H9 (cell line): ENCODE measurements at regions not wholly inside any gene's neighbourhood (a gene's known extent, or its start where the extent isn't known, plus 50 kb on each side); places are given as distances from the start of the nearest gene placed in this dataset.

Source experiments
- DNase-seq: peaks from one replicate; pipeline ENCODE4 v3.0.0-alpha.2; 2017
- H2AFZ ChIP-seq: one replicate; pipeline ENCODE4 v1.6.1; 2013; ENCODE audit warnings: mild to moderate bottlenecking, low read length, control low read depth, moderate library complexity
- H2AK5ac ChIP-seq: 2 replicates; pipeline ENCODE4 v1.6.1; 2013; ENCODE audit warnings: low read length, control low read depth, mixed read lengths; ENCODE audit not compliant: insufficient read length
- H2BK120ac ChIP-seq: one replicate; pipeline ENCODE4 v1.6.1; 2013; ENCODE audit warnings: low read depth, mild to moderate bottlenecking, low read length, control low read depth, inconsistent platforms; ENCODE audit not compliant: poor library complexity, severe bottlenecking
- H2BK12ac ChIP-seq: 2 replicates; pipeline ENCODE4 v1.6.1; 2013; ENCODE audit warnings: low read length, control low read depth, mixed read lengths, low read depth; ENCODE audit not compliant: insufficient read length
- H2BK15ac ChIP-seq: 2 replicates; pipeline ENCODE4 v1.6.1; 2013; ENCODE audit warnings: low read depth, low read length, control low read depth
- H2BK20ac ChIP-seq: one replicate; pipeline ENCODE4 v1.6.1; 2013; ENCODE audit warnings: low read depth, mild to moderate bottlenecking, low read length, control low read depth, inconsistent platforms; ENCODE audit not compliant: poor library complexity, severe bottlenecking
- H2BK5ac ChIP-seq: 2 replicates; pipeline ENCODE4 v1.6.1; 2013; ENCODE audit warnings: low read length, control low read depth, mixed read lengths; ENCODE audit not compliant: insufficient read length
- H3K14ac ChIP-seq: 2 replicates; pipeline ENCODE4 v1.6.1; 2013; ENCODE audit warnings: low read length, control low read depth; ENCODE audit not compliant: insufficient read depth
- H3K18ac ChIP-seq: 2 replicates; pipeline ENCODE4 v1.6.1; 2013; ENCODE audit warnings: low read depth, mild to moderate bottlenecking, mixed read lengths, low read length, control low read depth; ENCODE audit not compliant: insufficient read length
- H3K23ac ChIP-seq: 2 replicates; pipeline ENCODE4 v1.6.1; 2013; ENCODE audit warnings: low read length, control low read depth, mixed read lengths, low read depth; ENCODE audit not compliant: insufficient read length
- H3K23me2 ChIP-seq: 2 replicates; pipeline ENCODE4 v1.6.1; 2013; ENCODE audit warnings: low read depth, mild to moderate bottlenecking, mixed read lengths, low read length, control low read depth; ENCODE audit not compliant: insufficient read length, poor library complexity, severe bottlenecking
- H3K27ac ChIP-seq: 2 replicates; pipeline ENCODE4 v1.5.1; 2013; ENCODE audit warnings: low read length, control low read depth, mixed read lengths, low read depth; ENCODE audit not compliant: insufficient read length
- H3K27me3 ChIP-seq: 2 replicates; pipeline ENCODE4 v1.6.1; 2013; ENCODE audit warnings: low read length, control low read depth, inconsistent platforms; ENCODE audit not compliant: insufficient read depth
- H3K4ac ChIP-seq: 2 replicates; pipeline ENCODE4 v1.6.1; 2013; ENCODE audit warnings: low read depth, mild to moderate bottlenecking, control low read depth, inconsistent platforms, low read length, moderate library complexity
- H3K4me1 ChIP-seq: 2 replicates; pipeline ENCODE4 v1.6.1; 2013; ENCODE audit warnings: low read length, control low read depth, inconsistent platforms; ENCODE audit not compliant: insufficient read depth
- H3K4me2 ChIP-seq: 2 replicates; pipeline ENCODE4 v1.6.1; 2013; ENCODE audit warnings: low read length, control low read depth, mixed read lengths; ENCODE audit not compliant: insufficient read length, insufficient read depth
- H3K56ac ChIP-seq: 2 replicates; pipeline ENCODE4 v1.6.1; 2013; ENCODE audit warnings: low read depth, mild to moderate bottlenecking, mixed read lengths, low read length, control low read depth; ENCODE audit not compliant: insufficient read length
- H3K79me1 ChIP-seq: 2 replicates; pipeline ENCODE4 v1.6.1; 2013; ENCODE audit warnings: low read depth, mild to moderate bottlenecking, moderate library complexity, low read length, control low read depth, inconsistent platforms; ENCODE audit not compliant: insufficient read depth, poor library complexity, severe bottlenecking
- H3K79me2 ChIP-seq: 2 replicates; pipeline ENCODE4 v1.6.1; 2013; ENCODE audit warnings: low read length, control low read depth, inconsistent platforms; ENCODE audit not compliant: insufficient read depth
- H3K9ac ChIP-seq: 2 replicates; pipeline ENCODE4 v1.6.1; 2013; ENCODE audit warnings: low read length, control low read depth, mixed read lengths; ENCODE audit not compliant: insufficient read length; ENCODE audit errors: extremely low read depth
- H3K9me3 ChIP-seq: one replicate; pipeline ENCODE4 v1.6.1; 2013; ENCODE audit warnings: low read depth, low read length, inconsistent platforms; ENCODE audit not compliant: control insufficient read depth
- H3T11ph ChIP-seq: one replicate; pipeline ENCODE4 v1.6.1; 2013; ENCODE audit warnings: mild to moderate bottlenecking, low read length, control low read depth, inconsistent platforms
- H4K20me1 ChIP-seq: one replicate; pipeline ENCODE4 v1.6.1; 2013; ENCODE audit not compliant: control insufficient read depth, insufficient read length, insufficient read depth
- H4K5ac ChIP-seq: 2 replicates; pipeline ENCODE4 v1.6.1; 2013; ENCODE audit warnings: low read depth, mild to moderate bottlenecking, mixed read lengths, low read length, control low read depth; ENCODE audit not compliant: insufficient read length
- H4K8ac ChIP-seq: replicated peaks from 2 replicates; pipeline ENCODE4 v1.6.1; 2013; ENCODE audit warnings: low read length, control low read depth, mixed read lengths, low read depth; ENCODE audit not compliant: insufficient read length
- H4K91ac ChIP-seq: 2 replicates; pipeline ENCODE4 v1.6.1; 2013; ENCODE audit warnings: low read depth, mild to moderate bottlenecking, moderate library complexity, mixed read lengths, low read length, control low read depth; ENCODE audit not compliant: insufficient read length
- H3K27ac Mint-ChIP-seq, 3 experiments: 2 replicates in 2 of 3; 3 replicates in 1 of 3; pipeline ENCODE4 v1.8.0; 2020 to 2021; ENCODE audit warnings: mixed read lengths in 3 of 3, mild to moderate bottlenecking in 1 of 3, moderate library complexity in 1 of 3
- H3K27me3 Mint-ChIP-seq: 2 replicates; pipeline ENCODE4 v1.8.0; 2021; ENCODE audit warnings: low read depth, mild to moderate bottlenecking, moderate library complexity, mixed read lengths
- H3K36me3 Mint-ChIP-seq, 3 experiments: 2 replicates in 2 of 3; 3 replicates in 1 of 3; pipeline ENCODE4 v1.8.0; 2020 to 2021; ENCODE audit warnings: low read depth in 3 of 3, mixed read lengths in 3 of 3; ENCODE audit not compliant: insufficient read depth in 1 of 3
- H3K4me1 Mint-ChIP-seq, 2 experiments: 2 replicates each; pipeline ENCODE4 v1.8.0; 2020; ENCODE audit warnings: mixed read lengths in 2 of 2
- H3K4me3 Mint-ChIP-seq, 2 experiments: 2 replicates in 1 of 2; 3 replicates in 1 of 2; pipeline ENCODE4 v1.8.0; 2020 to 2021; ENCODE audit warnings: mild to moderate bottlenecking in 2 of 2, mixed read lengths in 2 of 2, moderate library complexity in 1 of 2
- H3K9me3 Mint-ChIP-seq, 2 experiments: 2 replicates in 1 of 2; 3 replicates in 1 of 2; pipeline ENCODE4 v1.8.0; 2020; ENCODE audit warnings: mild to moderate bottlenecking in 2 of 2, mixed read lengths in 2 of 2, moderate library complexity in 1 of 2
- CTCF ChIP-seq: fragments of 200-600 bp; sonication (generic); conservative IDR thresholded peaks from 3 replicates; pipeline ENCODE4 v1.8.0; 2021; ENCODE audit warnings: antibody characterized with exemption, mild to moderate bottlenecking
- WGBS: extraction: QIAGEN DNeasy Blood & Tissue Kit; methylation state at CpG from one replicate; pipeline ENCODE4 v1.1.7; 2013; ENCODE audit warnings: missing lambda C conversion rate, low lambda C conversion rate, mixed read lengths; ENCODE audit not compliant: insufficient read length; ENCODE audit errors: extremely low coverage; 5-methylcytosine and 5-hydroxymethylcytosine counted together

- Histone ChIP-seq H4K20me1 (no peaks in the 10 kb centered on the region), H3K4me1 (no peaks in the 10 kb centered on the region), H3K79me2 (no peaks in the 10 kb centered on the region), H3K4me2 (no peak overlapping the region), H3T11ph (no peak overlapping the region), H3K27me3 (no peaks in the 10 kb centered on the region), H2BK5ac (no peak overlapping the region), H3K9me3 (no peaks in the 10 kb centered on the region), H3K14ac (no peak overlapping the region), H3K18ac (no peak overlapping the region), H3K23me2 (no peaks in the 10 kb centered on the region), H3K79me1 (no peaks in the 10 kb centered on the region), H2AFZ (no peak overlapping the region), H3K56ac (no peak overlapping the region), H3K23ac (no peak overlapping the region), H3K4ac (no peak overlapping the region), H4K5ac (no peak overlapping the region), H4K91ac (no peak overlapping the region), H2BK120ac (no peak overlapping the region), H2AK5ac (no peak overlapping the region), H2BK15ac (no peak overlapping the region), H2BK12ac (no peak overlapping the region), H2BK20ac (no peak overlapping the region), H3K9ac (no peak overlapping the region), H3K27ac (no peak overlapping the region), H4K8ac (no peak overlapping the region)
- Mint-ChIP-seq H3K27ac (no peak overlapping the region), H3K36me3 (no peaks in the 10 kb centered on the region), H3K27me3 (no peaks in the 10 kb centered on the region), H3K9me3 (peaks cover 0 to 6% of the 10 kb centered on the region in 2 experiments; a peak in 2 of 5 replicates), H3K4me1 (peaks cover 16 to 21% of the 10 kb centered on the region in 2 experiments), H3K4me3 (no peak overlapping the region)
- DNase-seq, result no peak
- no CpG with 5 or more reads among the region's 4 CpGs for WGBS
- no peak for TF ChIP-seq CTCF
These were observed 133.1 kb upstream of the PTPRT start for GRCh38 chr20:43322851-43323250.
